Astrocyte of the hippocampus (primary cell): ENCODE measurements at regions not wholly inside any gene's neighbourhood (a gene's known extent, or its start where the extent isn't known, plus 50 kb on each side); places are given as distances from the start of the nearest gene placed in this dataset.
A peak's percentile ranks its signal among the peaks of the same experiment; 100 is the strongest.

Source experiments
- DNase-seq: peaks from one replicate; pipeline ENCODE4 v3.0.0; 2011; ENCODE audit warnings: low read depth, low spot score

DNA sequence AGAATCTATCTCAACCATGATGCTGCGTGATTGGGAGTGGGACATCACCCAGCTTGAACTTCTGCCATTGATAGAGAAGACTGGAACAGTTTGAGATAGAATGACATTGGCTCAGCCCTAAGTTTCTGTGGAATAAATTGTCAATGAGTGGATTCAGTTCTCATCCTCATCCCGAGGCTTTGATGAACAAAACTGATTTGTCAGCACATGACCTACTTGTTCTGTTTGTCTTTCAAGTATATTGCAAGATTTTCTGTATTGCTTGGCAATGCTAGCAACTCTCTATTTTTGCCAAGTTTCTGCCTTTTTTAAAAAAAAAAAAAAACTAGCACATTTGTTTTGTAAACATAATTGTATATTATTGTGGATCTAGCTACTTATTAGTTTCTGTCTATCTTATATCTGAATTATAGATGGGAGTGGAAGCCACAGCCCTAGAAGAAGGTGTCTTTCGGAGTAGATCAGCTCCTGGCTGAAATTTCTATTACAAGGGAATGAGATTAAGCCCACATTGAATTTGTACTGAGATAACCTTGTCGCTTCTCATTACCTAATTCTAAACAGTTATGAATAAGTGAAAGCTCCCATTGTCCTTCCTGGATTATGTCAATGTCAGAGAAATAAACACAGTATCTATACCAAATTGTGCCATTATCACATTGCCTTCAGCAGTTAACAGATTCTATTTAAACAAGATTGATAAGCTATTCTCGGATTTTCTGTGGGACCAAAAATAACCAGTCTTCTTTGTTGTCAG is 166.1 kb downstream of the TNFSF13B start:
- no peak for DNase-seq

DNA sequence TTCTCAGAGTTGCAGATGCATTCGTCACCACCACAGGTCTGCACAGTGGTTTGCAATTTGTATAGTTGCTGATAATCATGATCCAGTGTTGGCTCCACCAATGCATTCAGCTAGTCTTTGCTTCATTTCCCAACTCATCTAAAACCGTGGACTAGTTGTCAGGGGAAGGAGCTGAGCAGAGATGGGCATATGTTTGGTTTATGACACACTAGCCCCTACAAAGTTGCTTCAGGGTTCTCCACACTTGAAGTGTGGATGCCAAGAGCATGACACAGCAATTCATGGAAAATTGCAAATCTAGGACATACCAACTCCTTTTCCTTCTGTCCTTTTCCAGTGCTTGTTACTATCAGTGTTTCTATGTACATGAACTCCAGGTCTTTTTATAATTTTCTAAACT is 168.0 kb downstream of the TNFSF13B start:
- peak; percentile 63 for DNase-seq

DNA sequence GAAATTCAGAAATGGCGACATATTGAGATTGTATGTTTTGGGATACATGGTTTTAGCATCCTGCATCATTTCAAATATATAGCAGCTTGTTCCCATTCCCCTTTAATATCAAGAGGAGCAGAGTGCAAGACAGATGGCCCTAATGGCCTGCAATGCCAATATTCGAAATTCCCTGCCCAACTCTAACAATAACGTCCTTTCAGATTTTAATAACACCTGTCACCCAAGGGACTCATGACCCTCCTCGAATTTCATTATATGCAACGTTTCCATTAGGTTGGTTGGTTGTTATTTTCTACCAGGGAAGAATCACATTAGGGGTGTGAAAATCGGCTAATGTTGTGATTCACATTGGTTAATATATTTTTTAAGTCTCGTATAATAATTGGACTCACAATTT is 170.0 kb downstream of the TNFSF13B start:
- DNase-seq: no peak

DNA sequence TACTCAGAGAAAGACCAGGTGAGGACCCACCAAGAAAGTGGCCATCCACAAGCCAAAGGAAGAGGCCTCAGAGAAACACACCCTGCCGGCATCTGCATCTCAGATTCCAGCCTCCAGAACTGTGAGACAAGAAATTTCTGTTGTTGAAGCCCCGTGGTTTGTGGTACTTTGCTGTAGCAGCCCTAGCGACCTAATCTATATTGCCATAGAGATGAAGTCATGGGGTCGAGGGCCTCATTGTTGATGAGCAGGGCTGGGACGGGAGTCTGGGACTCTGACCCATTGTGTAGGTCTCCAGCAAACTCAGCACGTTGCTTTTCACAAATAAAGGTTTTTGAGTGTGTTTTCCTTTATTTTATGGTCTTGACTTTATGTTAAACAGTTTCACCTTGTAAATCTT is 174.9 kb downstream of the TNFSF13B start:
- DNase-seq: no peak

DNA sequence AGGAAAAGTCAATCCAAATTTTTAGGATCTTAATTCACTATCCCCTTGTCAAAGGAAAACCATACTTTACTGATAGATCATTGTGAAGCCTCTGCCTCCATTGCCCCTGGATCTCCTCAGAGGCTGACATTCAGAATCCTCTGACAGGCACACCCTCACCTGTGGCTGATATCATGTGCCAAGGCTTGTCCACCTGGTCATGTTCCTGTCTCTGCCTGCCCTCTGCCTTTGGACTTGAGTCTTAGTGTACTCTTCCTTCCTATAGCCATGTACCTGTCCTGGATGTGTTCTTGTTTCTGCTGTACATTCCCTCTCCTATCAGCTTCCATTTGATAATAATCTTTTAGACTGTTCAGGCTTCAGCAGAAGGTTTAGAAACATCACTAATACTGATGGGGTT is 179.4 kb downstream of the TNFSF13B start:
- no peak for DNase-seq

DNA sequence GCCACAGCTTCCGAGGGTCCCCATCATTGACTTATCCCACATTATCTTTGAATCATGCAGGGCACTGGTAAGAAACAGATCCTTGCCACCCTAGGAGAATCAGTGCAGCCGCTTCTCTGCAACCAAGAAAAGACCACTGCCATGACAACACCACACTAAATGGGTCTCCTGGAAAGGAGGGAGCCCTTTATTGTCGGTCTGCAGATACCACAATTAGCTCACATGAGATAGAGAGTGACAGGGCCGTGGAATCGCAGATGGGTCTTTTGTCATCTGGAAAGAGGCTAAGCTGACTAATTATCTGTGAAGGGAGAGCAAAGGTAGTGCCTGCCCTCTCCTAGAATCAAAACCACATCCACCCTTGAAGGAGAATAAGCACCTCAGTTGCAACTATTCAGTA is 178.3 kb upstream of the MYO16 start:
- no peak for DNase-seq

DNA sequence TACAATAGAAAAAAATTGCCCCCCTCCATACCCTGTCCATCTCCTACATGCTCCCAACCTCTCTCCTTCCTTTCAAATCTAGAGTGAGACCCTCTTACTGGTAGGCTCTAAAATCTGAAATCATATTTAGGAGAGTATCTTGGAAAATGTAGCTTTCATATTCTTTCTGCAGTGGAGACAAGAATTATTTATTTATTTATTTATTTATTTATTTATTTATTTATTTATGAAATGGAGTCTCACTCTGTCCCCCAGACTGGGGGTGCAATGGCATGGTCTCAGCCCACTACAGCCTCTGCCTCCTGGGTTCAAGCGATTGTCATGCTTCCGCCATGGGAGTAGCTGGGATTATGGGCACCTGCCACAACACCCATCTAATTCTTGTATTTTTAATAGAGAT is 174.1 kb upstream of the MYO16 start:
- no peak for DNase-seq

DNA sequence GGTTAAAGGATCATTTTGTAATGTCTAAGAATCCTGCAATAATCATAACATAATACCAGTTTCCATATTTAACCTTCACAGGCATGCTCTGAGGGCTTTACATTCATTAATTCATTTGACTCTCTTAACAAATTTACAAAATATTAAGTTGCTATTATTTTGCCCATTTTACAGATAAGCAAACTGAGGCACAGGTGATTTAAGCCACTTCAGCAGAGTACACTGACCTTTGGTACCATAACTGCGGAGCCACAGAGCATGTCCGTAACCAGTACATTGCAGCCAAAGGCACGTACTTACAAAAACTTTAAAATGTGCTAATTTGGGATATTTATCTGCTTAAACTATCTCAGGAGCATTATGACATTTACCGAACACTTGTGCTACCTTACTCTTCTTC is 169.4 kb upstream of the MYO16 start:
- no peak for DNase-seq

DNA sequence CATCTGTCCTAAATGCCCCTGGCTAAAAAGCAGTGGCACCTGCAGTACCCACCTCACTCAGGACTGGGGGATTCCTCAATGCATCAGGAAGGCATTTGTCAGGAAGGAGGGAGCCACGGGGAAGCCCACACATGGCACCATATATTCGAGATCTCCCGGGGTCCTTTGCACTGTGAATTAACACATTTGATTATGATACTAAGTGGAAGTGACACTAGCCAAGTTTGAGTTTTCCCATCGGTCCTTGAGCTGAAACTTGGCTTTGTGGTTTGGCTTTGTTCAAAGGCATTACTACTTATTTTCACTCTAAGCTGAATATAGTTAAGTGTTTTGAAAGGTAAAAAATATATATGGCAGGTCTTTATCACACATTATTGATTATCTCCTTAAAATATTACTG is 168.7 kb upstream of the MYO16 start:
- peak; percentile 26 for DNase-seq

DNA sequence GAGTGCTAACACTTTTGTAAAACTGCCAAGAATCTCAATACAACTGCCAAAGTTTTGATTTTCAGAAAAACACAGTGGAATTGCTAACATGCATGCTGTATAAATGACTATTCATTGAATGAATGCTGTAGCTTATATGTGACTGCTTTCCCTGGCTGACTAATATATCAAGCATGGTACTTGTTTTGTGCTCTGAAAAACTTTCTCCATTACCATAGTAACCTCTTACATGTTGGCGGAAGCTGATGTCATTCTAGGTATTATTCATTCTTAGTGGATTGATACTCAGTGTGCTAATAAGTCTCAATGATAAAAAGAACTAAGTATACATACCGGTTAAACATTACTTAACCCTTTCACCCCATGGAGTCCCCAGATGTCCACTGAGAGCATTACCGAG is 166.1 kb upstream of the MYO16 start:
- peak; percentile 92 for DNase-seq

DNA sequence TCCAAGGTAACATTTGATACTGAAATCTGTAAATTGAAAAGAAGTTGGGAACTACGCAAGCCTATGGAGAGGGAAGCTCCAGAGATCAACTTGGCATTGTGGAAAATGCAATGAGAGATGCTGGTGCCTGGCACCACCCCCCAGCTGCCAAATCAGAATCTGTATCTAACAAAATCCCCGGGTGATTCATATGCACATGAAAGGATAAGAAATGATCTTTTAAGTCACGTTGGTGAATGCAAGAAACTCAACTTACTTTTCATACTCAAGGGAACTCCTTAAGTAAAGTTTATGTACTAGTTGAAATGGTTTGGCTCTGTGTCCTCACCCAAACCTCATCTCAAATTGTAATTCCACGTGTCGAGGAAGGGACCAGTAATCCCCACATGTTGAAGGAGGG is 158.5 kb upstream of the MYO16 start:
- DNase-seq: no peak

DNA sequence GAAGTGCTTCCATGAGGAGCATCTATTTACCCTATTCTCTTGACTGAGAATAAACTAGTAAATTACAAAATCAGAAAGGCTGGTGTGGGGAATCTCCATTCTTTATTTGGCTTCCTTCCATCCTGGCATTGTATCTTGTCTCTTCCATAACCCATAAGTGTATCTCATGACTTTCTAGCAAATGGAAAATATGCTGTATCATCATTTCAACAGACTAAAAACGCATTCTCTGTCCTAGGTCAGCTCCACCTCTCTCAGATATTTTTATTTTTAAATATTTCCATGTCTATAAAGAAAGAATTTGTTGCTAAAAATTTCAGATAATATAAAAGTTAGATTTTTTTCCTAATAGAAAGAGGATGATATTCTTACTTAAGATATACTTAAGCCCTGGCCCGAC is 154.2 kb upstream of the MYO16 start:
- DNase-seq: no peak

DNA sequence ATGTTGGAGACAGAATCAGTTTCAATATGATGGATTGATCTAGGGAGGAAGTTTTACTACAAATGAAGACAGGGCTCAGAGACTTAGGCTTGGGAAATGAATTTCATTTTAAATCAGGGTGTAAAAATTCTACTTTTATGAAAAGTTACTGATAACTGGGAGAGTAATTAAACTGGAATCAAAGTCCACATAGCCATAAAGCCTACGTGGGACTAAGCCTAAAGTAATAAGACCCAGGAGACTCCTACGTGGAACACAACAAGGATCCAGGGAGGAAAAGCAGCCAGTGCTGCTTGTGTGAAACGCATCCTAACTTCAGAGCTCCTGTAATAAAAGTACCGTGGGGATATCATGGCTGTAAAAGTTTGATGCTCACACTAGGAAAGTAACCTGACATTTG is 152.0 kb upstream of the MYO16 start:
- DNase-seq: no peak

DNA sequence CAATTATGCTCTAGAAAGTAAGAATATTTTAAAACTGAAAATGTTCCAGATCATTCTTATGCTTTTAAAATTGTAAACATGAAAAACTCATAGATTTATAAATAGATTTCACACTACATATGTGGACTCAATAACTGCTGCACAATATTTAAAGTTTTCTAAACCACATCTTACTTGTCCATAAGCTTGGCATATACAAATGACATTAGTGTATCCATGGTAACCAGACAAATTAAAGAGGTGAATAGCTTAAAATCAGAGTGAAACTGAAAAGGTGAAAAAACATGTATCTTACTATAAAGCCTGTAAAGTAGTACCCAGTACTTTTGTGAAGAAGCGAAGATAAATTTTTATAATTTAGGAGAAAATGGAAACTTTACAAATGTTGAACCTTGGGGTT is 151.2 kb upstream of the MYO16 start:
- DNase-seq: no peak

DNA sequence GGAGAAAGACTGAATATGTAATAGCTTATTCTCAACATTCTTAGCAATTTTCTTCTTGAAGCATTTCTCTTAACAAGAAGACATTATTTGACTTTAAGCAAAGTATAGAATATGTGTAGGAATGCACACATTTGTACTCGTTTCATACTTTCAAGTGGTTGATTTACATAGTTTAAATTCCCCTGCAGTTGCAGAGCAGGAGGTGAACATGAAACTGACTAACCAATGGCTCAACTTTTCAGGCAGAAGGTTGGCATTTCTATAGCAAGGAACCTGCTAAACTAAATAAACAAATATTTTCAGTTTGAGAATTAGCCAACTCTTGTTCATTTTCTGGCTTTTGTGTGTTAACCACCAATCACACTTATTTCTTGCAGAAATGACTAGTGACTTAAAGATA is 145.4 kb upstream of the MYO16 start:
- no peak for DNase-seq

DNA sequence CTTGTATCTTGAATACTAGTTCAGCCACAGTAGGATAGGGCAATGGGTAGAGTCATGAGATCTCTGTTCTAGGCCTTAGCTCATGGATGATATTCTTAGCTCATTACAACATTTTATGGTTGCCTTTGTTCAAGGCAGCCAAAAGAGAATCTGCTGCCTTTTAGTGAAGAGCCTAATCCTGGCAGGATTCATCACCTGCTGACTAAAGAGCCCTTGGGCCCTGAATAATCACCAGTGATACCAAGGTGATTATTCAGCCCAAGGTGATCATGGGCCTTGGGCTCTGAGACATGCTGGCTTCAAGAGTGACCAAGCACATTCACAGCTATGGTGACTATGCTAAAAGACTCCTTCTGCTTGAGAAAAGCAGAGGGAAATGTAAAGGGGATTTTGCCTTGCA is 143.3 kb upstream of the MYO16 start:
- no peak for DNase-seq

DNA sequence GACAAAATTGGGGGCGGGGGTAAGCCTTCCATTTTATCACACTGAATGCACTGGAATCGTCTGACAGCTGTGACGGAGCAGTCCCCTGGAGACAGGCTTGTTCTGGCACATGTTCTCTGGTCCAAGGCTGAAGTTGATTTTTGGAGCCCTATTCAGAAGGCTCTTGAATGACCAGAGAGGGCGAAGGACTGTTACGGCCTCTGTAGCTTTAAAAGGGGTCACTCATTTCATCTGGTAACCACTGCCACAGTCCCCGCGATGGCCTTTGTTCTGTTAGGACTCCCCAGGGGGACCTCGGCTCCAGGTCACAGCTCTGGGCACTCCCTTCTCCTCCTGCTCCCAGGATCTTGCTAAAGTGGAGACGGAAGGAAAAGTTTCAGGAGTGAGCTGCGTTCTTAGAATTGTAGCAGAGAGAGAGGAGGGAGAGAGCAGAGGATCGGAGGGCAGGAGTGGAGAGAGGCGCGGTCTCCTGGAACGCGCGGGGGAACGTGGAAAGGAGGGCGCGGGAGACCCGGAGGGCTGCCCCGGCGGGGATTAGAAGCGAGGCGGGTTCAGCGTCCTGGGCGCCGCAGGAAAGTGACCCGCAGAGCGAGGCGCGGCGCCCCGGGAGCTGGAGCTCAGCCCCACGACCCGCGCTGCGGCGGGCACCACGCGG is 134.3 kb upstream of the MYO16 start:
- DNase-seq: peak; percentile 58

DNA sequence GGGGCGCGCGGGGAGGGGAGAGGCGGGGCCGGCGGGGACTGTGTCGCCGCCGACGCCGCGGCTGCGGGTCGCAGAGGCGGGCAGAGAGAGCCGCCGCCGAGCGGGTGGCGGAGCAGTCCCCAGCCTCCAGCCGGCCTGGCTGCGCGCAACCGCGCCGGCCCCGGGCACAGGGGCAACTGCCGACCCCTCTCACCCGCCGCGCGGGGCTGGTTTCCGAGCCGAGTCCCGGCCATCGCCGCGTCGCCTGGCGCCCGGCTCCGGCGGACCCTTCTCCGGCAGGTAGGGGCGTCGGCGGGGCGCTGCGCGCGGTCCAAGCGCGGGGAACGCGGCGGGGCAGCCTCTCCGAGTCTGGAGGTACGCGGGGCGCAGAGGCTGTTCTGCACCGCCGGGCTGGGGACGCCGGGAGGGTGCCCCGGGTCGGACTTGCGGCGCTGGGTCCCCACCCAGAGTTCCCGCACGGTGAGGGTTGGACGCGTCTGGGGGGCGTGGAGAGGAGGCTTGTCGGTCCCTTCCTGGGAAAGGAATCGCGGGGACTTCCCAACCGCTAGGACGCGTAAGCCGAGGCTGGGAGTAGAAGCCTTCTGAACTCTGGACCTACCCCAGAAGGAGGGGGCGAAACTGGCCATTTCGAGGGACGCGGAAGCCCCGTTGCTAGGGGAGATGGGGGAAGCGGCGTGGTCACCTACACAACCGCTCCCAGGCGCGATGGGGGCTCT is 133.6 kb upstream of the MYO16 start:
- DNase-seq: peak; percentile 71

DNA sequence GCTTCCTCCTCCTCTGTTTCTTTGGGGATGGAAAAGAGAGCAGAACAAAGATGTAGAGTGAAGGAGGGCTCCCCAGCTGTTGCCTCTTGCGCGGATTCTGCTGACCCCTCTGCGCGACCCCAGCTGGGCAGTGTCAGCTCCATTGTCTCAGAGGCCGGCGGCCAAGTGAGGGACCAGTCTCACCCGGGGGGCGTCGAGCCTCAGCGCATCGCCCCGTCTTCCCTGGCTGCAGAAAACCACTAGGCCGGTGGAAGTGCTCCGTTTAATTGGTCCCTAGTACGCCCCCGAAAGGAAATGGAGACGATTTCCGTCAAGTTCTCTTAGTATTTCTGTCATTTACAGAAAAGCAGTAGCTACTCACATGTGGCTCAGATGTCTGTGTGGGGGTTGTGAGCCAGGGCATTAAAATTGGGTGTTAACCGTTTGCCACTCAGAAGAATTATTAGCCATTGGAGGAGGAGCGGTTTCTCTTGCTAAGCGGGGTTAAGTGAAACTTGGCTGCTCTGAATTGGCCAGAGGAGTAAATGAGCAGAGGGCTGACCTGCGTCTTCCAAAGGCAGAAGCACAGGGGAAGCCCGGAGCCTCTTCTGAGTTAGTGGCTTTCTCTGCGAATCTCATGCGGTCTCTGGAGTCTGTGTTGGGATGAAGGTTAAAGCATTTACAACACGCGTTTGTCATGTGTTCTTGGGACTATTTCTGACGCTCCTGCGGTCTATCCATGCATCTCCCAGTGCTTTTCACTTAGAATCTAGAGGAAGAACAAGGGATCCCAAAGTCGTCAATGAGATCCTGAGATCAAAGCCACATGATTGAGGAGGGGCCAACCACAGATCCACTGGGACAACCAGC is 132.8 kb upstream of the MYO16 start:
- peak; percentile 43 for DNase-seq

DNA sequence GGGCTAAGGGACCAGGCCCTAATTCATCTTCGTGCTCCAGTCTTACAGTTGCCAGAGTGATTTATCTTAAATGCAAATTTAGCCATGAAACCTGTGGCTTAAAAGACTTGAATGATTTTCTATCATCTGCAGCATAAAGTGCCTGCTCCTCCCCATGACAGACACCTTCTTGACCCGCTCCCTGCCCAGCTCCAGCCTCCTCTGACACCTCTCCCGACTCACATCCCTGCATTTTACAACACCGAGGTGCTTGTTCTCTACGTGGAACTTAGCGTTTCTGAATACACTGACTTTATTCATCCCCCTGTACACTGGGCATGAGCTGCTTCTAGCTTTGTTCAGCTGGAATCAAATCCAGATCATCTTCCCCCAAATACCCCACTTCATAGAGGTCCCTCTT is 128.7 kb upstream of the MYO16 start:
- no peak for DNase-seq

DNA sequence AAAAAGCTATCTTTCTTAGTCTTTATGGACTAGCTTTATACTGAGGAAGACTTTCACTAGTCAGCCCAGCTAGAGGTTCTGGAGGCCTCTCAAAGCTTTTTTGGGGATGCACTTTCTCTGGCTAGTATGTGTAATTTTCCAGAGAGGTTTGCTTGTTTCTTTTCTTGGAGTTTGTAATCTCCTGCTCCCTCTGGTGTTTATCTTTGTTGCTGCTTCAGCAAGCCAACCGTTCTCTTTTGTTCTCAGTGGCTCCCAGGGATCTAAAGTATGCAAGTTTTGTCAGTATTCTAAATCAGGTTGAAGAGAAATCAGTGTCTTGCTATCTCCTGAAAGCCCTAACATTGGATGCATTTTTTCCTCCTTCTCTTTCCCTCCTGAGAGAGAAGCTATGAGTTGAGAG is 121.1 kb upstream of the MYO16 start:
- peak; percentile 69 for DNase-seq

DNA sequence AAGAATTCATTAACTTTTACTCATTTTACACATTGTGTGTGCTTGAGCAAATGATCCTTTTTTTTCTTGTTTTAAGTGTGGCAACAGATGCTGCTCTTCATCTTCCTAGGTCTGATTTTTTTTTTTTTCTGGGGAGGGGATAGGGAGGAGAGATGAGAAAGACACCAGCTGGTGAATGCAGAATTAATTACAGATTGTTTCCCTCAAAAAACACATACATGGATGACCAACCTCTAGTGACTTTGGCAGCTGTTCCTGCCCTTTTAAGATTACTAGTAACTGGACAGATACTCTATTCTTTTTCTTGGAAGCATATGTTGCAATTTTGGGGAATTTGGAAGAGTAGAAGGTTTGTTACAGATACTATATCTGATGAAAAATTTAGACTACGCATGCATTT is 103.6 kb upstream of the MYO16 start:
- DNase-seq: no peak
